Smooth muscle cell (in vitro differentiated cells): ENCODE measurements at regions not wholly inside any gene's neighbourhood (a gene's known extent, or its start where the extent isn't known, plus 50 kb on each side); places are given as distances from the start of the nearest gene placed in this dataset.

Experiments
- DNase-seq: peaks from one replicate; lab custom pipeline; 2025; ENCODE audit not compliant: unreplicated experiment; lab: John Stamatoyannopoulos, UW
- H2AFZ ChIP-seq: fragments of 200-600 bp; sonication (generic); 2 replicates; pipeline ENCODE4 v1.6.0; 2016; ENCODE audit warnings: antibody characterized with exemption, low read depth, mild to moderate bottlenecking
- H3F3A ChIP-seq: fragments of 200-600 bp; sonication (generic); 2 replicates; pipeline ENCODE4 v1.6.0; 2017; ENCODE audit warnings: antibody characterized with exemption, low read depth
- H3K27ac ChIP-seq: fragments of 200-600 bp; sonication (generic); 2 replicates; pipeline ENCODE4 v1.5.1; 2016; ENCODE audit warnings: low read depth, mild to moderate bottlenecking
- H3K27me3 ChIP-seq: fragments of 200-600 bp; sonication (generic); 2 replicates; pipeline ENCODE4 v1.6.1; 2016; ENCODE audit warnings: low read depth, mild to moderate bottlenecking
- H3K36me3 ChIP-seq: fragments of 200-600 bp; sonication (generic); 2 replicates; pipeline ENCODE4 v1.5.1; 2016; ENCODE audit warnings: low read depth
- H3K4me1 ChIP-seq: fragments of 200-600 bp; sonication (generic); 2 replicates; pipeline ENCODE4 v1.5.1; 2016; ENCODE audit warnings: low read depth
- H3K4me2 ChIP-seq: fragments of 200-600 bp; sonication (generic); 2 replicates; pipeline ENCODE4 v1.6.0; 2016; ENCODE audit warnings: mild to moderate bottlenecking
- H3K4me3 ChIP-seq: fragments of 200-600 bp; sonication (generic); 2 replicates; pipeline ENCODE4 v1.5.1; 2016; ENCODE audit warnings: mild to moderate bottlenecking
- H3K79me2 ChIP-seq: fragments of 200-600 bp; sonication (generic); 2 replicates; pipeline ENCODE4 v1.6.0; 2016; ENCODE audit warnings: low read depth, mild to moderate bottlenecking
- H3K9ac ChIP-seq: fragments of 200-600 bp; sonication (generic); 2 replicates; pipeline ENCODE4 v1.6.0; 2016; ENCODE audit warnings: low read depth
- H3K9me3 ChIP-seq: fragments of 200-600 bp; sonication (generic); replicated peaks from 2 replicates; pipeline ENCODE4 v1.5.1; 2016; ENCODE audit warnings: low read depth
- H4K20me1 ChIP-seq: fragments of 200-600 bp; sonication (generic); 2 replicates; pipeline ENCODE4 v1.6.0; 2016; ENCODE audit warnings: low read depth
- WGBS: methylation state at CpG from one replicate; pipeline ENCODE4 v1.1.7; 2016; ENCODE audit warnings: low lambda C conversion rate; 5-methylcytosine and 5-hydroxymethylcytosine counted together
- TF ChIP-seq, protein P1 (sequence below): fragments of 200-600 bp; sonication (generic); IDR thresholded peaks from 2 replicates; pipeline ENCODE4 v1.5.1; 2017; ENCODE audit warnings: borderline replicate concordance, mild to moderate bottlenecking, antibody characterized with exemption; ENCODE audit not compliant: insufficient read depth, poor library complexity, severe bottlenecking

DNA sequence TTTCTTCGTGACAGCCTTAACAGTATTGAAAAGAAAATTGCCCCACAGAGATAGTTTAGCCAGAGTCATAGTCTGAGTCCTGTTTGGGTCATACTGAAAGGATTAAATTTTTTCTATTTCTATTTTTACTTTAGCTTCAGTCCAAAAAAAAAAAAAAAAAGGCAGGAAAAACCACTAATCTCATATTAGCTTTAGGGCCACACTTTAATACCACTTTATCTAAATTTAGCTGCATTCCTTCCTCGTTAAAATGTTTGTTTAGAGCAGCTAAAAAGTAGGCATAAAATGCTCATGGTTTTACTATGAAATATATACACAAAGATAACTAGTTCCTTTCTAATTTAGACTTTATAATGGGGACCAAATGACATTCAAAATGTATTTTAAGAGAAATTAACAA is 216.5 kb upstream of the TMEM196 start:
- Histone ChIP-seq H3K27me3 (no peaks in the 10 kb centered on the region), H3K9ac (no peak overlapping the region), H3K36me3 (no peaks in the 10 kb centered on the region), H3F3A (no peaks in the 10 kb centered on the region), H3K4me3 (no peak overlapping the region), H3K27ac (no peak overlapping the region), H3K4me2 (peak overlapping the region; percentile 58), H3K79me2 (no peaks in the 10 kb centered on the region), H3K9me3 (no peaks in the 10 kb centered on the region), H3K4me1 (no peaks in the 10 kb centered on the region), H4K20me1 (no peaks in the 10 kb centered on the region), H2AFZ (no peak overlapping the region)
- TF ChIP-seq, protein P1, sequence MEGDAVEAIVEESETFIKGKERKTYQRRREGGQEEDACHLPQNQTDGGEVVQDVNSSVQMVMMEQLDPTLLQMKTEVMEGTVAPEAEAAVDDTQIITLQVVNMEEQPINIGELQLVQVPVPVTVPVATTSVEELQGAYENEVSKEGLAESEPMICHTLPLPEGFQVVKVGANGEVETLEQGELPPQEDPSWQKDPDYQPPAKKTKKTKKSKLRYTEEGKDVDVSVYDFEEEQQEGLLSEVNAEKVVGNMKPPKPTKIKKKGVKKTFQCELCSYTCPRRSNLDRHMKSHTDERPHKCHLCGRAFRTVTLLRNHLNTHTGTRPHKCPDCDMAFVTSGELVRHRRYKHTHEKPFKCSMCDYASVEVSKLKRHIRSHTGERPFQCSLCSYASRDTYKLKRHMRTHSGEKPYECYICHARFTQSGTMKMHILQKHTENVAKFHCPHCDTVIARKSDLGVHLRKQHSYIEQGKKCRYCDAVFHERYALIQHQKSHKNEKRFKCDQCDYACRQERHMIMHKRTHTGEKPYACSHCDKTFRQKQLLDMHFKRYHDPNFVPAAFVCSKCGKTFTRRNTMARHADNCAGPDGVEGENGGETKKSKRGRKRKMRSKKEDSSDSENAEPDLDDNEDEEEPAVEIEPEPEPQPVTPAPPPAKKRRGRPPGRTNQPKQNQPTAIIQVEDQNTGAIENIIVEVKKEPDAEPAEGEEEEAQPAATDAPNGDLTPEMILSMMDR: no peak
- DNase-seq: no peak
- 27% methylated on average over 2 of the region's 2 CpGs for WGBS

DNA sequence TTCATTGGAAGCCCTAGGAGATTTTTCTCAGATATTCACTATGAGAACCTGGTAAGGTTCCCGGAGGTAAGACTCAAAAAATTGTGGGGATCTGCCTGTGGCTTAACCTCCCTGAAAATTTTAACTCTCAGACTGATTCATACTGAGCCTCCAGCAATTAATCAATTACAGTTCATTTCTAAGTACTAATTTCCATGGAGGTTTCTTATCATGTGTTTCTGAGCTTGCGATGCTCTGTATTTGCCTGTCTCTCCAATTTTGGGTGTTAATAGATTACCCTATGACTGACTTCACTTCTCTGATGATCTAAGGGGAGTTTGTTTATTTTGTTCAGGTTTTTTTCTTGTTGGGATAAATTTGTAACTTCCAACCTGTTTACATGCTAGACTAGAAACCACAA is 215.4 kb upstream of the TMEM196 start:
- TF ChIP-seq, protein P1: no peak

DNA sequence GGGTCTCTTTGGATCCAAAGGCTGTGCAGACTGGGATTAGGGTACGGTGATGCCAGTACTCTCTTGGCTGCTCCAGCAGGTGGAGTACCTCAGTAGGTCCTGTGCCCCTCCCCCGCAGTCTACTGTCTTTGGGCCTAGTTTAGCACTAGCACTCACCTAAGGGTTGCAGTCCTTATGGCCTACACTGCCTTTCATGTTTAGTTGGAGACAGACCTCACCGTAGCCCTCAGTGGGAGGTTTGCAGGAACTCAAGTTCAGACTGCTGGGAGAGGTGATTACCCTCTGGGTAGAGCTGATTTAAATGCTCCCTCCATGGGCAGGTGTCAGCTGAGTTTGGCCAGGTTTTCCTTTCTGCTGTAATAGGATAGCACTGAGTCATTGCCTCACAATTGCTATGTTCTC is 210.8 kb upstream of the TMEM196 start:
- no peaks in the 10 kb centered on the region for H3K36me3 ChIP-seq
- no peak overlapping the region for H3K9ac ChIP-seq
- H3K9me3 ChIP-seq: no peaks in the 10 kb centered on the region
- TF ChIP-seq, protein P1: no peak
- H3F3A ChIP-seq: no peaks in the 10 kb centered on the region
- no peak overlapping the region for H3K4me2 ChIP-seq
- no peak overlapping the region for H3K4me3 ChIP-seq
- DNase-seq: no peak
- H3K4me1 ChIP-seq: no peaks in the 10 kb centered on the region
- no peaks in the 10 kb centered on the region for H3K27me3 ChIP-seq
- no peaks in the 10 kb centered on the region for H3K79me2 ChIP-seq
- no peaks in the 10 kb centered on the region for H4K20me1 ChIP-seq
- H2AFZ ChIP-seq: no peak overlapping the region
- H3K27ac ChIP-seq: no peak overlapping the region
- 92% methylated on average over 3 of the region's 3 CpGs for WGBS

More for the DNA sequence above, 215.4 kb upstream of the TMEM196 start:
- H2AFZ ChIP-seq: no peak overlapping the region
- no peak overlapping the region for H3K4me2 ChIP-seq
- H3K4me1 ChIP-seq: no peaks in the 10 kb centered on the region
- no peak overlapping the region for H3K4me3 ChIP-seq
- H3K27me3 ChIP-seq: no peaks in the 10 kb centered on the region
- WGBS: 87% methylated on average over 2 of the region's 2 CpGs
- H3K79me2 ChIP-seq: no peaks in the 10 kb centered on the region
- H3K9me3 ChIP-seq: no peaks in the 10 kb centered on the region
- H3K9ac ChIP-seq: no peak overlapping the region
- no peak for DNase-seq
- H3K27ac ChIP-seq: no peak overlapping the region
- H4K20me1 ChIP-seq: no peaks in the 10 kb centered on the region
- no peaks in the 10 kb centered on the region for H3K36me3 ChIP-seq
- no peaks in the 10 kb centered on the region for H3F3A ChIP-seq
